ENCODE measurements at regions not wholly inside any gene's neighbourhood (a gene's known extent, or its start where the extent isn't known, plus 50 kb on each side); places are given as distances from the start of the nearest gene placed in this dataset.
"Not testable (repeated sequence)": the region's sequence is repeated elsewhere in the genome, so short reads cannot be mapped to it uniquely, and the experiment has no call there.

DNA sequence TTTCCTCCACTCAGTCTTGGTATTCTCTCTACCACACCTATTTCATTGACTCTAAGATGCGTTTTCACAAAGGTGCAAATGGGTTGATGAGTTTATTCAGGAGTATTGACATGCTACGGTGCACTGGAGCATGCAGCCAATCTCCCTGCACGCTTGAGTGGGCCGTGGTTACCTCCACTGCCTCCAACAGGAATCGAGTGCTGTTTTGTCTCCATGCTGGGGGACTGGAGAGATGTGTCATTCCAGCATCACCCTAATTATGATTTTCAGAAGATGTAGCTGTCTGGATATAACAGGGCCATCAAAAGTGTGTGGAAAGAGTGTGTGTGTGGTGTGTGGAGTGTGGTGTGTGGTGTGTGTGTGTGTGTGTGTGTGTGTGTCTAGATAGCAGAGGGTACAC, 351.6 kb upstream of the ZFHX3 start:
- Histone ChIP-seq H4K12ac (ENCODE audit: low read depth, low read length) (no peak overlapping the region), H3K27me3 (ENCODE audit: insufficient read depth, low read length) (no peaks in the 10 kb centered on the region), H3K79me1 (ENCODE audit: low read length) (peaks cover 1% of the 10 kb centered on the region), H4K91ac (ENCODE audit: low read depth, low read length) (no peak overlapping the region), H2AK5ac (ENCODE audit: low read length) (no peak overlapping the region), H4K8ac (ENCODE audit: low read depth, low read length) (no peak overlapping the region), H3K4ac (ENCODE audit: low read depth, low read length) (no peak overlapping the region), H3K79me2 (ENCODE audit: control insufficient read depth, insufficient read depth, low read length, poor library complexity) (no peaks in the 10 kb centered on the region), H3K4me1 (ENCODE audit: control insufficient read depth in 1 of 2, insufficient read depth in 2 of 2, low read length in 2 of 2) (peaks cover 0 to 2% of the 10 kb centered on the region in 2 experiments), H3K9ac (ENCODE audit: low read length) (no peak overlapping the region), H3K14ac (ENCODE audit: low read length) (no peak overlapping the region), H3K4me3 (ENCODE audit: low read depth, low read length) (no peak overlapping the region), H3K23ac (ENCODE audit: low read length) (no peak overlapping the region), H2BK5ac (ENCODE audit: low read depth, low read length, poor library complexity) (no peak overlapping the region), H3K9me3 (ENCODE audit: insufficient read depth, low read depth, low read length) (no peaks in the 10 kb centered on the region), H2AFZ (ENCODE audit: insufficient read depth, low read length, poor library complexity) (no peak overlapping the region), H3K36me3 (ENCODE audit: control insufficient read depth in 1 of 2, insufficient read depth in 2 of 2, low read length in 2 of 2) (no peaks in the 10 kb centered on the region), H2BK120ac (ENCODE audit: insufficient read depth, low read length, poor library complexity) (no peak overlapping the region), H3K18ac (ENCODE audit: low read length) (no peak overlapping the region), H3K27ac (ENCODE audit: low read depth, low read length) (no peak overlapping the region), H2BK12ac (ENCODE audit: low read length) (no peak overlapping the region), H3K4me2 (ENCODE audit: low read length) (no peak overlapping the region)
- no CpG with 5 or more reads among the region's 5 CpGs for WGBS (ENCODE audit: extremely low coverage, insufficient coverage, insufficient read length)
- DNase-seq = no peak

DNA sequence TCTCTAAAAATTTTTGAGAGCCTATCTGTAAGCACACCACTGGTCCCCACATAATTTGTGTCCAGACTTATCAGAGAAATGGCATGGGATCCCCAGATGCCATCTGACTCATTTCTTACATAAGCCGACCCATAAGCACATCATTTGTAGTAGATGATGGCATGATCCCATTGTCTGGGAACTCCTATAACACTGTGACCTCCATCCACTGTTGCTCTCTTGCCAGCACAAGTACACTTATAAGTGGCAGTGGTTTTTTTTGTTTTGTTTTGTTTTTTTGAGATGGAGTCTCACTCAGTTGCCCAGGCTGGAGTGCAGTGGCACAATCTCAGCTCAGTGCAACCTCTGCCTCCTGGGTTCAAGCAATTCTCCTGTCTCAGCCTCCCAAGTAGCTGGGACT, 350.7 kb upstream of the ZFHX3 start:
- not testable (repeated sequence) for H2AK5ac ChIP-seq (ENCODE audit: low read length); H4K91ac ChIP-seq (ENCODE audit: low read depth, low read length); H2BK120ac ChIP-seq (ENCODE audit: insufficient read depth, low read length, poor library complexity); H3K36me3 ChIP-seq (ENCODE audit: control insufficient read depth in 1 of 2, insufficient read depth in 2 of 2, low read length in 2 of 2); H3K4ac ChIP-seq (ENCODE audit: low read depth, low read length); H4K8ac ChIP-seq (ENCODE audit: low read depth, low read length); H3K14ac ChIP-seq (ENCODE audit: low read length); H3K27me3 ChIP-seq (ENCODE audit: insufficient read depth, low read length); DNase-seq; H3K4me2 ChIP-seq (ENCODE audit: low read length); H3K9ac ChIP-seq (ENCODE audit: low read length); H2AFZ ChIP-seq (ENCODE audit: insufficient read depth, low read length, poor library complexity); H3K23ac ChIP-seq (ENCODE audit: low read length); H2BK5ac ChIP-seq (ENCODE audit: low read depth, low read length, poor library complexity); H3K79me2 ChIP-seq (ENCODE audit: control insufficient read depth, insufficient read depth, low read length, poor library complexity); H3K4me3 ChIP-seq (ENCODE audit: low read depth, low read length); H3K27ac ChIP-seq (ENCODE audit: low read depth, low read length); H3K9me3 ChIP-seq (ENCODE audit: insufficient read depth, low read depth, low read length); H2BK12ac ChIP-seq (ENCODE audit: low read length); H3K18ac ChIP-seq (ENCODE audit: low read length); H3K79me1 ChIP-seq (ENCODE audit: low read length); H4K12ac ChIP-seq (ENCODE audit: low read depth, low read length); H3K4me1 ChIP-seq (ENCODE audit: control insufficient read depth in 1 of 2, insufficient read depth in 2 of 2, low read length in 2 of 2)
- WGBS (ENCODE audit: extremely low coverage, insufficient coverage, insufficient read length) = no CpG with 5 or more reads among the region's 1 CpG

DNA sequence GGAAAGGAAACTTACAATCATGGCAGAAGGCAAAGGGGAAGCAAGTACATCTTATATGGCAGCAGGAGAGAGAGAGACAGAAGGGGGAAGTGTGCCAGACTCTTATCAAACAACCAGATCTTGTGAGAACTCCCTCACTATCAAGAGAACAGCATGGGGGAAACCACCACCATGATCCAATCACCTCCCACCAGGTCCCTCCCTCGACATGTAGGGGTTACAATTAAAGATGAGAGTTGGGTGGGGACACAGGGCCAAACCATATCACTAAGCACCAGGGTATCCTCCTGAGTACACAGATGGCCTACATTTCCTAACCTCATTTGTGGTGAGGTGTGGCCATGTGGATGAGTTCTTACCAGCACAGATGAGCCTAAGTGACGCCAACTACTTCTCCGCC, 348.6 kb upstream of the ZFHX3 start:
- Histone ChIP-seq H3K9ac (ENCODE audit: low read length) (no peak overlapping the region), H3K36me3 (ENCODE audit: control insufficient read depth in 1 of 2, insufficient read depth in 2 of 2, low read length in 2 of 2) (no peaks in the 10 kb centered on the region), H2BK120ac (ENCODE audit: insufficient read depth, low read length, poor library complexity) (no peak overlapping the region), H4K91ac (ENCODE audit: low read depth, low read length) (no peak overlapping the region), H3K79me2 (ENCODE audit: control insufficient read depth, insufficient read depth, low read length, poor library complexity) (no peaks in the 10 kb centered on the region), H3K18ac (ENCODE audit: low read length) (no peak overlapping the region), H2AK5ac (ENCODE audit: low read length) (no peak overlapping the region), H3K4ac (ENCODE audit: low read depth, low read length) (no peak overlapping the region), H3K27ac (ENCODE audit: low read depth, low read length) (no peak overlapping the region), H3K4me1 (ENCODE audit: control insufficient read depth in 1 of 2, insufficient read depth in 2 of 2, low read length in 2 of 2) (no peaks in the 10 kb centered on the region), H3K4me3 (ENCODE audit: low read depth, low read length) (no peak overlapping the region), H3K79me1 (ENCODE audit: low read length) (no peaks in the 10 kb centered on the region), H4K12ac (ENCODE audit: low read depth, low read length) (no peak overlapping the region), H2BK5ac (ENCODE audit: low read depth, low read length, poor library complexity) (no peak overlapping the region), H2BK12ac (ENCODE audit: low read length) (no peak overlapping the region), H3K14ac (ENCODE audit: low read length) (no peak overlapping the region), H4K8ac (ENCODE audit: low read depth, low read length) (no peak overlapping the region), H3K9me3 (ENCODE audit: insufficient read depth, low read depth, low read length) (no peaks in the 10 kb centered on the region), H2AFZ (ENCODE audit: insufficient read depth, low read length, poor library complexity) (no peak overlapping the region), H3K27me3 (ENCODE audit: insufficient read depth, low read length) (no peaks in the 10 kb centered on the region), H3K4me2 (ENCODE audit: low read length) (no peak overlapping the region), H3K23ac (ENCODE audit: low read length) (no peak overlapping the region)
- WGBS (ENCODE audit: extremely low coverage, insufficient coverage, insufficient read length) = no CpG with 5 or more reads among the region's 3 CpGs
- DNase-seq = no peak

DNA sequence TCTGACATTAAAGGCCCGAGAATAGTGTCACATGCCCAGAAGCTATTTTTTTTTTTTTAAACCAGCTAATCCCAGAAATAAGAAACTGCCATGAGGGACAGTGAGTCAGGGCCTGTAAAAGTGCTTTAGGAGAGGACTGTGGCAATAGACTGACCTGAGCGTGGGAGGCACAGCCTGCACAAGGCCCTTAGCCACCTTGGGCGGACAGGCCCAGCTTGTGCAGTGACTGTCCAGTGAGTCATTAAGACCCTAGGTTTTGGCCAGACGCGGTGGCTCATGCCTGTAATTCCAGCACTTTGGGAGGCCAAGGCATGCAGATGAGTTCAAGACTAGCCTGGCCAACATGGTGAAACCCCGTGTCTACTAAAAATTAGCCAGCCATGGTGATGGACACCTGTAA, 343.0 kb upstream of the ZFHX3 start:
- peak; percentile 84 to 96 for DNase-seq
- Histone ChIP-seq H2BK5ac (ENCODE audit: low read depth, low read length, poor library complexity) (no peak overlapping the region), H4K12ac (ENCODE audit: low read depth, low read length) (no peak overlapping the region), H3K9me3 (ENCODE audit: insufficient read depth, low read depth, low read length) (no peaks in the 10 kb centered on the region), H2AFZ (ENCODE audit: insufficient read depth, low read length, poor library complexity) (no peak overlapping the region), H3K79me2 (ENCODE audit: control insufficient read depth, insufficient read depth, low read length, poor library complexity) (no peaks in the 10 kb centered on the region), H3K18ac (ENCODE audit: low read length) (no peak overlapping the region), H3K27ac (ENCODE audit: low read depth, low read length) (no peak overlapping the region), H3K4ac (ENCODE audit: low read depth, low read length) (no peak overlapping the region), H4K8ac (ENCODE audit: low read depth, low read length) (no peak overlapping the region), H2BK12ac (ENCODE audit: low read length) (no peak overlapping the region), H3K79me1 (ENCODE audit: low read length) (no peaks in the 10 kb centered on the region), H3K23ac (ENCODE audit: low read length) (no peak overlapping the region), H2AK5ac (ENCODE audit: low read length) (no peak overlapping the region), H4K91ac (ENCODE audit: low read depth, low read length) (no peak overlapping the region), H3K4me2 (ENCODE audit: low read length) (no peak overlapping the region), H3K36me3 (ENCODE audit: control insufficient read depth in 1 of 2, insufficient read depth in 2 of 2, low read length in 2 of 2) (no peaks in the 10 kb centered on the region), H3K14ac (ENCODE audit: low read length) (no peak overlapping the region), H3K9ac (ENCODE audit: low read length) (no peak overlapping the region), H3K4me1 (ENCODE audit: control insufficient read depth in 1 of 2, insufficient read depth in 2 of 2, low read length in 2 of 2) (no peaks in the 10 kb centered on the region), H3K4me3 (ENCODE audit: low read depth, low read length) (no peak overlapping the region), H2BK120ac (ENCODE audit: insufficient read depth, low read length, poor library complexity) (no peak overlapping the region), H3K27me3 (ENCODE audit: insufficient read depth, low read length) (no peaks in the 10 kb centered on the region)
- no CpG with 5 or more reads among the region's 6 CpGs for WGBS (ENCODE audit: extremely low coverage, insufficient coverage, insufficient read length)
